Mesothelial cell of epicardium (in vitro differentiated cells): ENCODE measurements at regions not wholly inside any gene's neighbourhood (a gene's known extent, or its start where the extent isn't known, plus 50 kb on each side); places are given as distances from the start of the nearest gene placed in this dataset.
"Not testable (repeated sequence)": the region's sequence is repeated elsewhere in the genome, so short reads cannot be mapped to it uniquely, and the experiment has no call there.

Experiments used
- DNase-seq, 2 experiments: peaks; one replicate each; pipeline ENCODE4 v3.0.0; 2021; ENCODE audit warnings: low spot score in 2 of 2; ENCODE audit not compliant: unreplicated experiment in 2 of 2
- H3K27ac Mint-ChIP-seq: 2 replicates; pipeline ENCODE4 v1.8.0; 2021; ENCODE audit warnings: mixed read lengths
- H3K27me3 Mint-ChIP-seq: 2 replicates; pipeline ENCODE4 v1.8.0; 2021; ENCODE audit warnings: low read depth, mixed read lengths
- H3K36me3 Mint-ChIP-seq: 2 replicates; pipeline ENCODE4 v1.8.0; 2021; ENCODE audit warnings: mixed read lengths
- H3K4me1 Mint-ChIP-seq: 2 replicates; pipeline ENCODE4 v1.8.0; 2021; ENCODE audit warnings: mixed read lengths
- H3K4me3 Mint-ChIP-seq: 2 replicates; pipeline ENCODE4 v1.8.0; 2021; ENCODE audit warnings: mild to moderate bottlenecking, moderate library complexity, mixed read lengths
- H3K9me3 Mint-ChIP-seq: 2 replicates; pipeline ENCODE4 v1.8.0; 2021; ENCODE audit warnings: mixed read lengths
- CTCF ChIP-seq: fragments of 200-600 bp; sonication (generic); IDR thresholded peaks from one replicate; pipeline ENCODE4 v1.5.0; 2021; ENCODE audit warnings: antibody characterized with exemption; ENCODE audit not compliant: unreplicated experiment

- DNase-seq, result no peak
- peaks cover 34% of the 10 kb centered on the region for H3K27me3 Mint-ChIP-seq
- no peaks in the 10 kb centered on the region for H3K36me3 Mint-ChIP-seq
- no peaks in the 10 kb centered on the region for H3K9me3 Mint-ChIP-seq
- H3K4me1 Mint-ChIP-seq, result no peaks in the 10 kb centered on the region
- no peak overlapping the region for H3K4me3 Mint-ChIP-seq
- no peak for TF ChIP-seq CTCF
- H3K27ac Mint-ChIP-seq, result no peak overlapping the region
These were observed 688.7 kb downstream of the PTPRU start for GRCh38 chr1:29925058-29925457.

DNA sequence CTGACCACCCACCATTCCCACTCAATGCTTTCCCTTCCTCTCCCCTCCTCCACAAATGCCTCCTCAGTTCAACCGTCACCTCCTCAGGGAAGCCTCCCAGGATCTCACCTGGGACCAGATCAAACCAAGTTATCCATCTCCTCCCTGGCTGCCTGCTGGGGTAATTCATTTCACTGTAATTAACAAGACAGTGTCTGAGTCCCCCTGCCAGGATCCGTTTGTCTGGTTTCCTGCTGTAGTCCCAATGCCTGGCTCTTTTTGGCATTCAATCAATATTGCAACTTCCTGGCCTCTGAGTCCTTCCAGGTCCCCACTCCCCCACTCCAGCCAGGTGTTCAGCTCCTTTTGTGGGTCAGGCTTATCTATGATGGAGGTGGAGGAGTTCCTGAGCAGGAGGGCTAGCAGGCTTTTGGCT, 687.7 kb downstream of the PTPRU start:
- no peaks in the 10 kb centered on the region for H3K4me1 Mint-ChIP-seq

DNA sequence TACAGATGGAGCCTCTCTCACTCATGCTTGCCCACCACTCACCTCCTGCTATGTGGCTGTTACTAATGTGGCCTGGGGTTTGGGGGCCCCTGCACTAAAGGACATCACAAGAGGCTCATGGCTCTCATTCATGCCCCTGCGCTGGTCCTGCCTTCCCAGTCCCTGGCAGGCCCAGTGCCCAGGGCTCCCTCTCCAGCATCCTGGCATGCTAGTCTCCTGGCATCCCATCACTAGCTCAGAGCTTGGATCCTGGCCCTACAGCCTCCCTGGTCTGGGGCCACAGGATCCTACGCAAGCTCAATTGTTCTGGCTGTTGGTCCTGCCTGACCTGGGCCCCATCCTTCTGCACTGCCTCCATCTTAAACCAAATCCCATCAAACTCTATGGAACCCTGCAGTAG, 685.4 kb downstream of the PTPRU start:
- H3K4me3 Mint-ChIP-seq, result no peak overlapping the region
- no peaks in the 10 kb centered on the region for H3K36me3 Mint-ChIP-seq
- TF ChIP-seq CTCF, result no peak
- no peaks in the 10 kb centered on the region for H3K4me1 Mint-ChIP-seq
- H3K27ac Mint-ChIP-seq, result no peak overlapping the region
- no peak for DNase-seq
- peaks cover 42% of the 10 kb centered on the region for H3K27me3 Mint-ChIP-seq
- no peaks in the 10 kb centered on the region for H3K9me3 Mint-ChIP-seq

More for the DNA sequence above, 687.7 kb downstream of the PTPRU start:
- no peaks in the 10 kb centered on the region for H3K36me3 Mint-ChIP-seq
- no peak overlapping the region for H3K27ac Mint-ChIP-seq
- no peak overlapping the region for H3K4me3 Mint-ChIP-seq
- peaks cover 33% of the 10 kb centered on the region for H3K27me3 Mint-ChIP-seq
- no peak for TF ChIP-seq CTCF
- no peak for DNase-seq
- H3K9me3 Mint-ChIP-seq, result no peaks in the 10 kb centered on the region

DNA sequence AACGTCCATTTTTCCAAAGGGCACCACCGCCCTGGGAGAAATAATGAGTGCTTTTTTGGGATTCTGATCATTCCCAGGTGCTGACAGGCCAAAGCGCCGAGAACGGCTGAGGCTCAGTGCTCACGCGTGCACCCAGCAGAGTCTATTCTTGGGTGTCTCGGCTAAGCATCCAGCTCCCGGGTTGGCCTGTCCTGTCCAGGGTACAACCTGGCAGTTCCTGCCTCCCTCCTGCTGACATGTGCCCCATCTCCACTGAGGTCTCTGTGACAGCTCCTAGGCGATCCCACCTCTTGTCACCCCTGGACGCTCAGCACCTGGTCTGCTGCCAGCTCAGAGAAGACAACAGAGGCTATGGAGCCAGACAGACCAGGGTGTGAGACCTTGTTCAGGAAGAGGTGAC, 684.5 kb downstream of the PTPRU start:
- Mint-ChIP-seq H3K4me3 (no peak overlapping the region), H3K27ac (no peak overlapping the region), H3K27me3 (peaks cover 46% of the 10 kb centered on the region), H3K4me1 (no peaks in the 10 kb centered on the region), H3K9me3 (no peaks in the 10 kb centered on the region), H3K36me3 (no peaks in the 10 kb centered on the region)
- no peak for TF ChIP-seq CTCF
- DNase-seq, result no peak

- H3K4me3 Mint-ChIP-seq, result no peak overlapping the region
- H3K27ac Mint-ChIP-seq, result no peak overlapping the region
- no peak for TF ChIP-seq CTCF
- H3K9me3 Mint-ChIP-seq, result no peaks in the 10 kb centered on the region
- H3K4me1 Mint-ChIP-seq, result no peaks in the 10 kb centered on the region
- H3K27me3 Mint-ChIP-seq, result peaks cover 50% of the 10 kb centered on the region
- H3K36me3 Mint-ChIP-seq, result no peaks in the 10 kb centered on the region
- no peak for DNase-seq
These were observed 684.0 kb downstream of the PTPRU start for GRCh38 chr1:29920316-29920715.

DNA sequence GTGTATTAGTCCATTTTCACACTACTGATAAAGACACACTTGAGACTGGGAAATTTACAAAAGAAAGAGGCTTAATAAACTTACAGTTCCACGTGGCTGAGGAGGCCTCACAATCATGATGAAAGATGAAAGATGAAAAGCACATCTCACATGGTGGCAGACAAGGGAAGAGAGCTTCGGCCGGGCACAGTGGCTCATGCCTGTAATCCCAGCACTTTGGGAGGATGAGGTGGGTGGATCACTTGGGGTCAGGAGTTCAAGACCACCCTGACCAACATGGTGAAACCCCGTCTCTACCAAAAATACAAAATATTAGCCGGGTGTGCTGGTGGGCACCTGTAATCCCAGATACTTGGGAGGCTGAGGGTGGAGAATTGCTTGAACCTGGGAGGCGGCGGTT, 682.7 kb downstream of the PTPRU start:
- H3K9me3 Mint-ChIP-seq, H3K36me3 Mint-ChIP-seq, H3K27ac Mint-ChIP-seq, H3K4me1 Mint-ChIP-seq, H3K4me3 Mint-ChIP-seq, DNase-seq: not testable (repeated sequence)
- H3K27me3 Mint-ChIP-seq, result peaks cover 55% of the 10 kb centered on the region
